ENCODE measurements at regions not wholly inside any gene's neighbourhood (a gene's known extent, or its start where the extent isn't known, plus 50 kb on each side); places are given as distances from the start of the nearest gene placed in this dataset.

DNA sequence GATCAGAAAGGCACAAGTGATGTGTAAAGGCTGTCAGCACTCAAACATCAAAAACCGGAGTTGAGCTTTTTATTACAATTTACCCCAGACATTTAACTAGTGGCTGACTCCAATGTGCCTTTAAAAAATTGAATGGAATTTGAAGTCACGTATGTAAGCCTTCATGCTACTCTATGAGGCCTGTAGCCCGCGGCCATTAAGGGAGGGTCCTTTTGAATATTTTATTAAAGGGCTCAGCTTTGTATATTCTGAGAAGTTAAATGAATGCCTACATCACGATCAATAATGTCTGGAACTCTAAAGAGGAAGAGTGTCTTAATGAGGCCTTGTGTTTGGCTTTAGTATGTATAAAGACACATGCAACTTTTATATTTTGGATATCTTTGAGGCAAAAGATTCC lies 916.6 kb upstream of the CELF2 start:
- TF ChIP-seq POU2F2 (IDR thresholded peaks at IDR 0.05; ENCODE audit: borderline replicate concordance, low read depth, low read length) = no peak
- TF ChIP-seq FOXM1 (IDR thresholded peaks at IDR 0.05; ENCODE audit: low read depth, low read length) = no peak
- TF ChIP-seq POLR2A (IDR thresholded peaks at IDR 0.05; ENCODE audit: low read depth, low read length) = no peak
- no peak for TF ChIP-seq CTCF (IDR thresholded peaks at IDR 0.05 in 2 of 3, conservative IDR thresholded peaks at IDR 0.05 in 1 of 3; ENCODE audit: control insufficient read depth in 2 of 3, extremely low read depth in 1 of 3, insufficient read depth in 1 of 3, low read depth in 3 of 3, low read length in 3 of 3)
- TF ChIP-seq ZNF384 (IDR thresholded peaks at IDR 0.05; ENCODE audit: borderline replicate concordance, low read depth, low read length) = no peak
- no peak for TF ChIP-seq RELA (IDR thresholded peaks at IDR 0.05; ENCODE audit: borderline replicate concordance, partially characterized antibody)
- TF ChIP-seq USF2 (IDR thresholded peaks at IDR 0.05; ENCODE audit: borderline replicate concordance, low read depth, low read length) = no peak
- no peak for TF ChIP-seq EZH2 (IDR thresholded peaks at IDR 0.05; ENCODE audit: borderline replicate concordance, control insufficient read depth, low read depth, low read length)
- no peak for TF ChIP-seq FOXK2 (IDR thresholded peaks at IDR 0.05)
- TF ChIP-seq, protein P1, sequence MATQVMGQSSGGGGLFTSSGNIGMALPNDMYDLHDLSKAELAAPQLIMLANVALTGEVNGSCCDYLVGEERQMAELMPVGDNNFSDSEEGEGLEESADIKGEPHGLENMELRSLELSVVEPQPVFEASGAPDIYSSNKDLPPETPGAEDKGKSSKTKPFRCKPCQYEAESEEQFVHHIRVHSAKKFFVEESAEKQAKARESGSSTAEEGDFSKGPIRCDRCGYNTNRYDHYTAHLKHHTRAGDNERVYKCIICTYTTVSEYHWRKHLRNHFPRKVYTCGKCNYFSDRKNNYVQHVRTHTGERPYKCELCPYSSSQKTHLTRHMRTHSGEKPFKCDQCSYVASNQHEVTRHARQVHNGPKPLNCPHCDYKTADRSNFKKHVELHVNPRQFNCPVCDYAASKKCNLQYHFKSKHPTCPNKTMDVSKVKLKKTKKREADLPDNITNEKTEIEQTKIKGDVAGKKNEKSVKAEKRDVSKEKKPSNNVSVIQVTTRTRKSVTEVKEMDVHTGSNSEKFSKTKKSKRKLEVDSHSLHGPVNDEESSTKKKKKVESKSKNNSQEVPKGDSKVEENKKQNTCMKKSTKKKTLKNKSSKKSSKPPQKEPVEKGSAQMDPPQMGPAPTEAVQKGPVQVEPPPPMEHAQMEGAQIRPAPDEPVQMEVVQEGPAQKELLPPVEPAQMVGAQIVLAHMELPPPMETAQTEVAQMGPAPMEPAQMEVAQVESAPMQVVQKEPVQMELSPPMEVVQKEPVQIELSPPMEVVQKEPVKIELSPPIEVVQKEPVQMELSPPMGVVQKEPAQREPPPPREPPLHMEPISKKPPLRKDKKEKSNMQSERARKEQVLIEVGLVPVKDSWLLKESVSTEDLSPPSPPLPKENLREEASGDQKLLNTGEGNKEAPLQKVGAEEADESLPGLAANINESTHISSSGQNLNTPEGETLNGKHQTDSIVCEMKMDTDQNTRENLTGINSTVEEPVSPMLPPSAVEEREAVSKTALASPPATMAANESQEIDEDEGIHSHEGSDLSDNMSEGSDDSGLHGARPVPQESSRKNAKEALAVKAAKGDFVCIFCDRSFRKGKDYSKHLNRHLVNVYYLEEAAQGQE (IDR thresholded peaks at IDR 0.05; ENCODE audit: low read depth, low read length) = no peak
- TF ChIP-seq CBX3 (IDR thresholded peaks at IDR 0.05; ENCODE audit: borderline replicate concordance, low read depth) = no peak
- TF ChIP-seq KLF5 (IDR thresholded peaks at IDR 0.05; ENCODE audit: partially characterized antibody) = no peak
- TF ChIP-seq, protein P2, sequence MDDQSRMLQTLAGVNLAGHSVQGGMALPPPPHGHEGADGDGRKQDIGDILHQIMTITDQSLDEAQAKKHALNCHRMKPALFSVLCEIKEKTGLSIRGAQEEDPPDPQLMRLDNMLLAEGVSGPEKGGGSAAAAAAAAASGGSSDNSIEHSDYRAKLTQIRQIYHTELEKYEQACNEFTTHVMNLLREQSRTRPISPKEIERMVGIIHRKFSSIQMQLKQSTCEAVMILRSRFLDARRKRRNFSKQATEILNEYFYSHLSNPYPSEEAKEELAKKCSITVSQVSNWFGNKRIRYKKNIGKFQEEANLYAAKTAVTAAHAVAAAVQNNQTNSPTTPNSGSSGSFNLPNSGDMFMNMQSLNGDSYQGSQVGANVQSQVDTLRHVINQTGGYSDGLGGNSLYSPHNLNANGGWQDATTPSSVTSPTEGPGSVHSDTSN (IDR thresholded peaks at IDR 0.05; ENCODE audit: insufficient replicate concordance, low read depth, low read length) = no peak
